Activated naive CD4-positive, alpha-beta T cell treated with anti-CD3 and anti-CD28 coated beads, Interleukin-2, amount 10 ng/mL, durations not matched to agents 7 days and 5 days (primary cell): ENCODE measurements at regions not wholly inside any gene's neighbourhood (a gene's known extent, or its start where the extent isn't known, plus 50 kb on each side); places are given as distances from the start of the nearest gene placed in this dataset.

Source experiments
- CTCF ChIA-PET: fragments of 350-600 bp; sonication (Branson Sonifier 250); formaldehyde crosslinking; loops from one replicate; lab custom pipeline; 2021; ENCODE audit warnings: antibody characterized with exemption; lab: Charles Lee
- DNase-seq: peaks from one replicate; pipeline ENCODE4 v3.0.0-alpha.2; 2020
- H3K27ac Mint-ChIP-seq: one replicate; pipeline ENCODE4 v1.8.0; 2021; ENCODE audit warnings: mild to moderate bottlenecking, moderate library complexity, mixed read lengths
- H3K27me3 Mint-ChIP-seq: one replicate; pipeline ENCODE4 v1.8.0; 2021; ENCODE audit warnings: mild to moderate bottlenecking, mixed read lengths
- H3K36me3 Mint-ChIP-seq: one replicate; pipeline ENCODE4 v1.8.0; 2021; ENCODE audit warnings: mixed read lengths
- H3K4me1 Mint-ChIP-seq: one replicate; pipeline ENCODE4 v1.8.0; 2021; ENCODE audit warnings: mixed read lengths
- H3K4me3 Mint-ChIP-seq: one replicate; pipeline ENCODE4 v1.8.0; 2021; ENCODE audit warnings: mild to moderate bottlenecking, moderate library complexity, mixed read lengths
- H3K9me3 Mint-ChIP-seq: one replicate; pipeline ENCODE4 v1.8.0; 2021; ENCODE audit warnings: mixed read lengths

DNA sequence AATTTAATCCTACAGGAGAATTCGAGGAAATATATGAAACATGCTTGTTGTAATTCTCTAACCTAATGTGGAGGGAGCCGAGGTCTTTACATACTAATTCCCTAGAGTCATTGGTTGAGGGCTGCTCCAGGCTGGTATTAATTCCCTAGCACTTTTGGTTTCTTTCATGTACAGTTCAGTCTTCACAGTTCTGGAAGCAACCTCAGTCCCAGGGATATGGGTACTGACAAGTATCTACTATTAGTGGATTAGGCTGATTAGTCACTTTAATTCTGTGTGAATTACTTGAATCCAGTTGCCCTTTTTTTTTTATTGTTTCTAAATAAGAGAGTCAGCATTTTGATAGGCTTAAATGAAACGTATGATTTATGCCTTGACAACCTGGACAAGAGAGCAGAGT lies 172.3 kb upstream of the HTR2A start:
- Mint-ChIP-seq H3K4me1 (no peaks in the 10 kb centered on the region), H3K36me3 (no peaks in the 10 kb centered on the region), H3K27ac (no peak overlapping the region), H3K9me3 (no peaks in the 10 kb centered on the region), H3K4me3 (no peak overlapping the region), H3K27me3 (no peaks in the 10 kb centered on the region)
- no peak for DNase-seq
- CTCF ChIA-PET = no interaction called here

DNA sequence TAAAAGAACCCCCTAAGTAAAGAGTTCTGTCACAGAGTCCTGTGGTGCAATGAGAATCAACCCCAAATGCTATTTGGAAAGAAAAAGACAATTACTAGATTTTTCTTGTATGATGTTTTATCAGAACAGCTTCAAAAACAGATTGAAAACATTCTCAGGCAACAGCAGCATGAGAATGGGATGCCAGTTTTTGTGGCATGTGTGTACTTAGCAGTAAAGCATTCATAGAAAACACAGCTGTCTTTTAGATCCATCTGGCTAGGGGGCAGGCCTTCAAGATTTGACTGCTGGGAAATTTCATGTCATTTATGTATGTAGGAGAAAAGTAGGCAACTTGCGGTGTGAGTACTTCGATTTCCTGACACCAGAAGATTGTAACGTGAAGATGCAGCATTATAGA lies 170.5 kb upstream of the HTR2A start:
- no peak overlapping the region for H3K27ac Mint-ChIP-seq
- peaks cover 3% of the 10 kb centered on the region for H3K9me3 Mint-ChIP-seq
- DNase-seq = no peak
- CTCF ChIA-PET = interaction anchor here (1.6 kb wide), 1 partner anchor 14 kb away, joined by 5 read pairs; no protein-coding TSS in a partner anchor
- H3K4me1 Mint-ChIP-seq = no peaks in the 10 kb centered on the region
- H3K36me3 Mint-ChIP-seq = no peaks in the 10 kb centered on the region
- H3K4me3 Mint-ChIP-seq = no peak overlapping the region
- no peaks in the 10 kb centered on the region for H3K27me3 Mint-ChIP-seq

- H3K27ac Mint-ChIP-seq = no peak overlapping the region
- peaks cover 3% of the 10 kb centered on the region for H3K9me3 Mint-ChIP-seq
- H3K4me1 Mint-ChIP-seq = no peaks in the 10 kb centered on the region
- no peaks in the 10 kb centered on the region for H3K36me3 Mint-ChIP-seq
- CTCF ChIA-PET = interaction anchor here (1.6 kb wide), 1 partner anchor 13 kb away, joined by 5 read pairs; no protein-coding TSS in a partner anchor
- no peaks in the 10 kb centered on the region for H3K27me3 Mint-ChIP-seq
- H3K4me3 Mint-ChIP-seq = no peak overlapping the region
- DNase-seq = no peak
Observed at GRCh38 chr13:47066226-47066625, 169.4 kb upstream of the HTR2A start.

DNA sequence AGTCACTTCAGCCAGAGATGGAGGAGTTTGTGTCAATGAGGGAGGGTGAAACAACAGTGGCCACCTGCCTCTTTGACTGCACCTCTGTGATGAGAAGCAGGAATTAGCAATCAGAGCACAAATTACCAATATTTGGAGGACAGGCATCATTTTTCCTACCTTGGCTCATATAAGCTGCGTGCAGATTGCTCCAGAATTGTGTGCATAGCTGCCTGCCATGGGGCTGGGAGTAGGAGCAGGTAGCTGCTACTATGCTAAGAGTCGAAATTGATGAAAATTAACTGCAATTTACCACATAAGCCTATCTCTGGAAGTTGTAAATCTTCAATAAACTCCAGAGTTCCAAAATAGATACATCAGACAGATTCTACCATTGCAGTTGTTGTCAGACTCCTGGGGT lies 167.5 kb upstream of the HTR2A start:
- H3K27ac Mint-ChIP-seq = no peak overlapping the region
- DNase-seq = no peak
- no peaks in the 10 kb centered on the region for H3K27me3 Mint-ChIP-seq
- H3K36me3 Mint-ChIP-seq = no peaks in the 10 kb centered on the region
- no peak overlapping the region for H3K4me3 Mint-ChIP-seq
- CTCF ChIA-PET = no interaction called here
- peaks cover 8% of the 10 kb centered on the region for H3K9me3 Mint-ChIP-seq
- H3K4me1 Mint-ChIP-seq = no peaks in the 10 kb centered on the region

GRCh38 chr13:47049276-47049989 lies 152.6 kb upstream of the HTR2A start:
- no peaks in the 10 kb centered on the region for H3K36me3 Mint-ChIP-seq
- no peaks in the 10 kb centered on the region for H3K9me3 Mint-ChIP-seq
- no peaks in the 10 kb centered on the region for H3K27me3 Mint-ChIP-seq
- no peak overlapping the region for H3K27ac Mint-ChIP-seq
- DNase-seq = no peak
- H3K4me1 Mint-ChIP-seq = no peaks in the 10 kb centered on the region
- CTCF ChIA-PET = no interaction called here
- H3K4me3 Mint-ChIP-seq = no peak overlapping the region

GRCh38 chr13:47046706-47047105 lies 149.9 kb upstream of the HTR2A start:
- Mint-ChIP-seq H3K27ac (no peak overlapping the region), H3K9me3 (no peaks in the 10 kb centered on the region), H3K4me3 (no peak overlapping the region), H3K4me1 (no peaks in the 10 kb centered on the region), H3K36me3 (no peaks in the 10 kb centered on the region), H3K27me3 (no peaks in the 10 kb centered on the region)
- DNase-seq = no peak
- CTCF ChIA-PET = no interaction called here

- no peak for DNase-seq
- no peaks in the 10 kb centered on the region for H3K4me1 Mint-ChIP-seq
- CTCF ChIA-PET = no interaction called here
- H3K27ac Mint-ChIP-seq = no peak overlapping the region
- H3K36me3 Mint-ChIP-seq = no peaks in the 10 kb centered on the region
- no peaks in the 10 kb centered on the region for H3K9me3 Mint-ChIP-seq
- no peaks in the 10 kb centered on the region for H3K27me3 Mint-ChIP-seq
- H3K4me3 Mint-ChIP-seq = no peak overlapping the region
Observed at GRCh38 chr13:47044842-47045241, 148.0 kb upstream of the HTR2A start.

DNA sequence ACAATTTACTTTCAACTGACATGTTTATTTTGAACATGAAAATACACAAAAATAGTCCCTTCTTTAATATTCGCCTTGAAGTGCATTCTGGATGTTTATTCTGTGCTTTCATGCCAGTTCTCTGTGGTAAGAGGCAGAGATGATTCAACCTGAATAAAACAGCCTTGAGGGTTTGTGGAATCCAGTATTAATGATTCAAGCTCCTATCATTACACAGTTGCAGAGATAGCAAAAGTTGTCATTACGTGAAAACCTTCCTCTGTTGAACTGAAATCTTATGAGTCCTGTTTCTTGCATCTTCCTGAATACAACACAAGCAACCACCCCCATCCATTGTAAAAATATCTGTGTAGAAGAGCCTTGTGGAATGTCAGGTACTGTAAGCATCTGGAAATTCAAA lies 142.3 kb upstream of the HTR2A start:
- no peaks in the 10 kb centered on the region for H3K9me3 Mint-ChIP-seq
- no peak overlapping the region for H3K27ac Mint-ChIP-seq
- H3K27me3 Mint-ChIP-seq = no peaks in the 10 kb centered on the region
- DNase-seq = no peak
- no peaks in the 10 kb centered on the region for H3K36me3 Mint-ChIP-seq
- no peak overlapping the region for H3K4me3 Mint-ChIP-seq
- CTCF ChIA-PET = no interaction called here
- H3K4me1 Mint-ChIP-seq = no peaks in the 10 kb centered on the region

GRCh38 chr13:47038188-47038587 lies 141.3 kb upstream of the HTR2A start:
- CTCF ChIA-PET = no interaction called here
- no peaks in the 10 kb centered on the region for H3K27me3 Mint-ChIP-seq
- H3K4me3 Mint-ChIP-seq = no peak overlapping the region
- DNase-seq = no peak
- no peaks in the 10 kb centered on the region for H3K9me3 Mint-ChIP-seq
- H3K4me1 Mint-ChIP-seq = no peaks in the 10 kb centered on the region
- H3K27ac Mint-ChIP-seq = no peak overlapping the region
- no peaks in the 10 kb centered on the region for H3K36me3 Mint-ChIP-seq

DNA sequence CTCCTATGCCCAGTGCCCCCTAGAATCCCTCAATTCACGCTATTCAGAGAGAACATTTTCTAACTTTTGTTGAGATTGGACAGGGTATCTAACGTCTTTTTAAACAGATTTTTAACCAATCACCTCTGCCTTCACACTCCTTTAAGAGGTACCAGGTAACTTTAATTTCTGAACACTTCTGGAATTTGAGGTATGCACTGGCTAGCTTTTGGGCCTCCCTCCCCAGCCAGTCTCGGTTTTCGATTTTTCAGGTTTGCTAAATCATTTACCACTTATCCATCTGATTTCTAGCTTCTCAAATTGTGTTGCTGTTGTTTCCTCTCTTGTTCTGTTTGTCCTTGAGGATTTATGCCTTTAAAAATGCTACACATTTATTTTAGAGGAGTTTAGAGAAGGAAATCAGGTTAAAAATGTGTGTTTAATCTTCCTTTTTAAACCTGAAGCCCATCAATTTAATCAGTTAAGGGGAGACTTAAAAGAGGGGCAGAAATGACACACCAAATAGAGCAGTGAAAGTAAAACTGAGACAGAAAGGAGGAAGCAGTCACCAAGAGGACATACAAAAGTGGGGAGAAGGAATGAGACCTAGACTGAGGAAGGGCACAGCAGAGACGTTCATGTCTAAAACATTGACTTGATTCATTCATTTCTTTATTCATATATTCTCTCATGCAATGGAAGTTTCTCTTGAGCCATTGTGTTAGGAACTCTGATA lies 139.6 kb upstream of the HTR2A start:
- Mint-ChIP-seq H3K4me1 (no peaks in the 10 kb centered on the region), H3K36me3 (no peaks in the 10 kb centered on the region), H3K4me3 (no peak overlapping the region), H3K27me3 (no peaks in the 10 kb centered on the region), H3K27ac (no peak overlapping the region), H3K9me3 (no peaks in the 10 kb centered on the region)
- no peak for DNase-seq
- CTCF ChIA-PET = no interaction called here

GRCh38 chr13:47033216-47033615 lies 136.4 kb upstream of the HTR2A start:
- Mint-ChIP-seq H3K27ac (no peak overlapping the region), H3K9me3 (no peaks in the 10 kb centered on the region), H3K4me1 (no peaks in the 10 kb centered on the region), H3K36me3 (no peaks in the 10 kb centered on the region), H3K27me3 (no peaks in the 10 kb centered on the region), H3K4me3 (no peak overlapping the region)
- CTCF ChIA-PET = no interaction called here
- no peak for DNase-seq

- Mint-ChIP-seq H3K4me1 (no peaks in the 10 kb centered on the region), H3K9me3 (no peaks in the 10 kb centered on the region), H3K27ac (no peak overlapping the region), H3K4me3 (no peak overlapping the region), H3K27me3 (no peaks in the 10 kb centered on the region), H3K36me3 (no peaks in the 10 kb centered on the region)
- CTCF ChIA-PET = no interaction called here
- DNase-seq = no peak
Observed at GRCh38 chr13:47027780-47028437, 131.1 kb upstream of the HTR2A start.

DNA sequence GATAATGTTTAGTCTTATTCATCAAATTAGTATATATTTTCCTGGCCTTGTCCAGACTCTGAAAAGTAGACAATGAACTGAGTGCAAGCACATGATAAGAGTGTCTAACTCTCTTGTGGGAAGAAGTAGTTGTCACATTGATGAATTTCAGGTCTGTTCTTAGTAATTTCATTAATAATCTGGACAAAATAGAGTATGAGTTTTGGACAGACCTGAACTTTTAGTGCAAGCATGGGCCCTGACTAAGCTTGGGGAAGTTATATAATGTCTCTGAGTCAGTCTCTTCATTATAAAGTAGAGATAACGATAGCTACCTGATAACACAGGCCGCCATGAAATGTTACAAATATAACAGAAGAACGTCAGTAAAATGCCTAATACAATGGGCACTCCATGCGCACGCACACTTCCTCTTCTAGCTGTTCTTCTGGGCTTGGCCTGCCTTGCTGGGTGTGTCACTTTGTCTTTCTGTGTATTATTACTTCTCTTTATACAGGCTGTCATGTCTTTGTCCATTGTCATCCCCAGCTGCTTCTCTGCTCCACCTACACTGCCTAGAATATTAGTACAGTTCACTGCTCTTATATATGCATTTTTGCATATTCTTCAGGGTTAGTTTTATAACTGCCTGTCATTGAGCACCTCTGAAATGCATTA lies 129.1 kb upstream of the HTR2A start:
- no peaks in the 10 kb centered on the region for H3K36me3 Mint-ChIP-seq
- H3K4me3 Mint-ChIP-seq = no peak overlapping the region
- H3K9me3 Mint-ChIP-seq = no peaks in the 10 kb centered on the region
- DNase-seq = no peak
- no peaks in the 10 kb centered on the region for H3K4me1 Mint-ChIP-seq
- H3K27me3 Mint-ChIP-seq = no peaks in the 10 kb centered on the region
- CTCF ChIA-PET = no interaction called here
- no peak overlapping the region for H3K27ac Mint-ChIP-seq

- Mint-ChIP-seq H3K4me1 (no peaks in the 10 kb centered on the region), H3K27me3 (no peaks in the 10 kb centered on the region), H3K4me3 (no peak overlapping the region), H3K27ac (no peak overlapping the region), H3K36me3 (no peaks in the 10 kb centered on the region), H3K9me3 (no peaks in the 10 kb centered on the region)
- DNase-seq = no peak
- CTCF ChIA-PET = no interaction called here
Observed at GRCh38 chr13:47019977-47020376, 123.1 kb upstream of the HTR2A start.
